H1 (cell line): ENCODE measurements at regions not wholly inside any gene's neighbourhood (a gene's known extent, or its start where the extent isn't known, plus 50 kb on each side); places are given as distances from the start of the nearest gene placed in this dataset.
"Not testable (repeated sequence)": the region's sequence is repeated elsewhere in the genome, so short reads cannot be mapped to it uniquely, and the experiment has no call there.

Experiments
- CTCF ChIA-PET: fragments of 300-600 bp; sonication (Branson Sonifier 250); formaldehyde crosslinking; loops from one replicate; lab custom pipeline; 2021; ENCODE audit not compliant: partially characterized antibody; lab: Charles Lee
- POLR2A ChIA-PET: fragments of 300-600 bp; sonication (Branson Sonifier 250); formaldehyde crosslinking; loops from one replicate; lab custom pipeline; 2021; ENCODE audit warnings: inconsistent platforms; ENCODE audit not compliant: partially characterized antibody; lab: Charles Lee
- DNase-seq, 2 experiments: peaks; one replicate each; pipeline versions ENCODE4 v3.0.0 to v3.0.0-alpha.2; 2010 to 2022; ENCODE audit warnings: low spot score in 2 of 2, low read depth in 1 of 2, mixed read lengths in 1 of 2
- FAIRE-seq: peaks from 2 replicates; lab custom pipeline; 2011; peaks lifted over from hg19 to GRCh38; lab: Jason Lieb, UNC
- H2AFZ ChIP-seq: 2 replicates; pipeline ENCODE4 v1.8.1; 2012; ENCODE audit warnings: low read length, inconsistent platforms
- H2AK5ac ChIP-seq: 2 replicates; pipeline ENCODE4 v1.6.1; 2013; ENCODE audit warnings: low read depth, low read length
- H2BK120ac ChIP-seq: replicated peaks from 2 replicates; pipeline ENCODE3; 2013; ENCODE audit warnings: low read depth, low read length, inconsistent platforms
- H2BK12ac ChIP-seq: 2 replicates; pipeline ENCODE4 v1.6.1; 2013; ENCODE audit warnings: low read depth, low read length
- H2BK15ac ChIP-seq: 2 replicates; pipeline ENCODE4 v1.6.1; 2013; ENCODE audit warnings: low read length
- H2BK20ac ChIP-seq: 2 replicates; pipeline ENCODE4 v1.6.1; 2013; ENCODE audit warnings: low read length
- H2BK5ac ChIP-seq: 2 replicates; pipeline ENCODE4 v1.6.1; 2013; ENCODE audit warnings: low read depth, low read length
- H3K14ac ChIP-seq: 2 replicates; pipeline ENCODE4 v1.6.1; 2013; ENCODE audit warnings: inconsistent platforms; ENCODE audit not compliant: insufficient read length
- H3K18ac ChIP-seq: 2 replicates; pipeline ENCODE4 v1.6.1; 2013; ENCODE audit warnings: low read length; ENCODE audit errors: extremely low read depth
- H3K23ac ChIP-seq: 2 replicates; pipeline ENCODE4 v1.6.1; 2013; ENCODE audit warnings: inconsistent platforms; ENCODE audit not compliant: insufficient read length
- H3K23me2 ChIP-seq: 2 replicates; pipeline ENCODE4 v1.6.1; 2013; ENCODE audit warnings: low read depth, low read length
- H3K27ac ChIP-seq: 2 replicates; pipeline ENCODE4 v1.6.1; 2011; ENCODE audit warnings: low read depth, low read length, inconsistent platforms
- H3K27me3 ChIP-seq, 4 experiments: replicated peaks in 1 of 4; 1 replicate in 1 of 4; 2 replicates in 3 of 4; pipeline versions ENCODE4 v1.6.1 to v1.8.1; 2011 to 2013; ENCODE audit warnings: low read length in 3 of 4, mild to moderate bottlenecking in 3 of 4, inconsistent platforms in 2 of 4, mixed read lengths in 2 of 4, moderate library complexity in 1 of 4; ENCODE audit not compliant: control insufficient read depth in 3 of 4, insufficient read depth in 3 of 4; ENCODE audit errors: extremely low read depth in 1 of 4
- H3K36me3 ChIP-seq, 4 experiments: 2 replicates each; pipeline versions ENCODE4 v1.6.1 to v1.8.1; 2011 to 2013; ENCODE audit warnings: mild to moderate bottlenecking in 4 of 4, low read length in 3 of 4, moderate library complexity in 2 of 4, control low read depth in 1 of 4, inconsistent platforms in 1 of 4; ENCODE audit not compliant: insufficient read depth in 4 of 4, control insufficient read depth in 2 of 4
- H3K4ac ChIP-seq: replicated peaks from 2 replicates; pipeline ENCODE3; 2013; ENCODE audit warnings: low read length, low read depth, mixed read lengths, inconsistent platforms; ENCODE audit not compliant: insufficient read length
- H3K4me1 ChIP-seq, 4 experiments: replicated peaks in 1 of 4; 1 replicate in 1 of 4; 2 replicates in 3 of 4; pipeline versions ENCODE4 v1.6.1 to v1.8.1; 2011 to 2013; ENCODE audit warnings: low read length in 3 of 4, inconsistent platforms in 2 of 4, mixed read lengths in 1 of 4; ENCODE audit not compliant: insufficient read depth in 4 of 4, control insufficient read depth in 3 of 4
- H3K4me2 ChIP-seq, 2 experiments: 2 replicates each; pipeline versions ENCODE4 v1.6.1 to v1.8.1; 2011 to 2013; ENCODE audit warnings: low read depth in 2 of 2, low read length in 2 of 2, control low read depth in 1 of 2, inconsistent platforms in 1 of 2, mild to moderate bottlenecking in 1 of 2; ENCODE audit not compliant: insufficient read depth in 1 of 2
- H3K4me3 ChIP-seq, 4 experiments: fragments of 200-600, 300-600 bp in 1 of 4; sonication (generic), shearing (Covaris generic), sonication (Bioruptor Twin) in 1 of 4; 2 replicates each; pipeline versions ENCODE4 v1.5.1 to v1.8.1; 2011 to 2016; ENCODE audit warnings: low read length in 4 of 4, low read depth in 3 of 4, control low read depth in 2 of 4, inconsistent platforms in 2 of 4, mild to moderate bottlenecking in 2 of 4, mixed read lengths in 1 of 4, moderate library complexity in 1 of 4; ENCODE audit not compliant: insufficient read depth in 2 of 4; ENCODE audit errors: extremely low read depth in 1 of 4
- H3K56ac ChIP-seq: replicated peaks from 2 replicates; pipeline ENCODE3; 2013; ENCODE audit warnings: low read depth, mild to moderate bottlenecking, mixed read lengths, low read length, inconsistent platforms; ENCODE audit not compliant: insufficient read length
- H3K79me1 ChIP-seq: 2 replicates; pipeline ENCODE4 v1.6.1; 2013; ENCODE audit warnings: low read depth, low read length, control low read depth
- H3K79me2 ChIP-seq, 2 experiments: 2 replicates each; pipeline versions ENCODE4 v1.6.1 to v1.8.1; 2012 to 2013; ENCODE audit warnings: low read length in 2 of 2, mild to moderate bottlenecking in 2 of 2, inconsistent platforms in 1 of 2; ENCODE audit not compliant: insufficient read depth in 2 of 2, control insufficient read depth in 1 of 2
- H3K9ac ChIP-seq, 4 experiments: replicated peaks in 1 of 4; 1 replicate in 1 of 4; 2 replicates in 3 of 4; pipeline versions ENCODE4 v1.6.1 to v1.8.1; 2011 to 2013; ENCODE audit warnings: low read depth in 3 of 4, low read length in 3 of 4, control low read depth in 2 of 4, mild to moderate bottlenecking in 2 of 4, moderate library complexity in 2 of 4, inconsistent platforms in 1 of 4; ENCODE audit errors: extremely low read depth in 1 of 4
- H3K9me3 ChIP-seq, 2 experiments: 2 replicates each; pipeline versions ENCODE4 v1.6.1 to v1.8.1; 2012 to 2013; ENCODE audit warnings: mild to moderate bottlenecking in 2 of 2, moderate library complexity in 2 of 2, control low read depth in 1 of 2, inconsistent platforms in 1 of 2, low read depth in 1 of 2, low read length in 1 of 2, mixed read lengths in 1 of 2; ENCODE audit not compliant: insufficient read depth in 2 of 2
- H4K20me1 ChIP-seq, 2 experiments: replicated peaks in 1 of 2; 2 replicates each; pipeline versions ENCODE3 to v1.8.1; 2011 to 2013; ENCODE audit warnings: inconsistent platforms in 2 of 2, low read length in 2 of 2, mild to moderate bottlenecking in 1 of 2; ENCODE audit not compliant: insufficient read depth in 2 of 2, control insufficient read depth in 1 of 2
- H4K5ac ChIP-seq: 2 replicates; pipeline ENCODE4 v1.6.1; 2013; ENCODE audit warnings: low read length, low read depth, mixed read lengths, inconsistent platforms; ENCODE audit not compliant: insufficient read length
- H4K8ac ChIP-seq: 2 replicates; pipeline ENCODE4 v1.8.0; 2013; ENCODE audit warnings: mild to moderate bottlenecking, moderate library complexity, low read length, inconsistent platforms; ENCODE audit not compliant: insufficient read depth; ENCODE audit errors: extremely low read depth
- H4K91ac ChIP-seq: replicated peaks from 2 replicates; pipeline ENCODE3; 2013; ENCODE audit warnings: low read length, mixed read lengths, inconsistent platforms; ENCODE audit not compliant: insufficient read length
- WGBS, 2 experiments: shearing (Covaris generic) in 1 of 2; methylation state at CpG; one replicate each; pipeline versions ENCODE4 v1.1.6 to v1.1.7; 2013 to 2015; ENCODE audit warnings: low lambda C conversion rate in 2 of 2, mixed read lengths in 2 of 2, inconsistent platforms in 1 of 2, low coverage in 1 of 2, missing lambda C conversion rate in 1 of 2; ENCODE audit not compliant: insufficient replicate concordance in 2 of 2, insufficient coverage in 1 of 2, insufficient read length in 1 of 2; ENCODE audit errors: extremely low coverage in 1 of 2, missing lambda C conversion rate in 1 of 2; 5-methylcytosine and 5-hydroxymethylcytosine counted together

DNA sequence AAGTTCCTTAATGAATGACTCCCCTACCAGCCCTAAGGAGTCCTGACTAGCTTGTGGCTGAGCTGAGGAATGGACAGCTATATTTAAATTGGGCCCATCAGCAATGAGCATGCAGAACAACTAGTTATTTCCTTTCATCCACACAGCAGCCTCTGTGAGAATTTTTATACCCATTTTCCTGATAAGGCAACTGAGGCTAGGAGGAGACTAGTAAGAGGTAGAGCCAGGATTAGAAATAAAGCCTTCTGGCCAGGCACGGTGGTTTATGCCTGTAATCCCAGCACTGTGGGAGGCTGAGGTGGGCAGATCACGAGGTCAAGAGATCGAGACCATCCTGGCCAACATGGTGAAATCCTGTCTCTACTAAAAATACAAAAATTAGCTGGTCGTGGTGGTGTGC lies 55.9 kb upstream of the CYRIA start:
- H2BK15ac ChIP-seq, H3K14ac ChIP-seq, H3K4me2 ChIP-seq, H3K27me3 ChIP-seq, H3K4ac ChIP-seq, H4K20me1 ChIP-seq, H2BK20ac ChIP-seq, H3K18ac ChIP-seq, H2BK120ac ChIP-seq, POLR2A ChIA-PET, H3K9ac ChIP-seq, H4K5ac ChIP-seq, H4K91ac ChIP-seq, H3K4me3 ChIP-seq, H3K36me3 ChIP-seq, H2BK12ac ChIP-seq, H2BK5ac ChIP-seq, H2AK5ac ChIP-seq, H4K8ac ChIP-seq, H2AFZ ChIP-seq, H3K79me2 ChIP-seq, H3K23ac ChIP-seq, H3K4me1 ChIP-seq, H3K79me1 ChIP-seq, H3K23me2 ChIP-seq, H3K9me3 ChIP-seq, FAIRE-seq, H3K56ac ChIP-seq, DNase-seq, H3K27ac ChIP-seq: not testable (repeated sequence)
- WGBS, 2 experiments: 96% methylated on average over 4 of the region's 4 CpGs; no CpG with 5 or more reads in 1 of the 2 experiments
- CTCF ChIA-PET: interaction anchor here (0.8 to 4.2 kb wide), 9 partner anchors 16 to 151 kb away, joined by 3 to 28 read pairs (median 5); no protein-coding TSS in a partner anchor

DNA sequence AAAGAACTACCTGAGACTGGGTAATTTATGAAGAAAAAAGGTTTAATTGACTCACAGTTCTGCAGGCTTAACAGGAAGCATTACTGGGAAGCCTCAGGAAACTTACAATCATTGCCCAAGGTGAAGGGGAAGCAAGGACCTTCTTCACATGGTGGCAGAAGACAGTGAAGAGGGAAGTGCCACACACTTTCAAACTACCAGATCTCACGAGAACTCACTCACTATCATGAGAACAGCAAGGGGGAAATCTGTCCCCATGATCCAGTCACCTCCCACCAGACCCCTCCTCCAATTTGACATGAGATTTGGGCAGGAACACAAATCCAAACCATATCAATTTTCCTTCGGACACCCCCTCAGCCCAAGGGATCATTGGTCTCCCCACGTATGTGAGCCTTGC lies 55.1 kb upstream of the CYRIA start:
- not testable (repeated sequence) for FAIRE-seq

More for the DNA sequence above, 55.1 kb upstream of the CYRIA start:
- H3K27me3 ChIP-seq, H4K8ac ChIP-seq, H3K18ac ChIP-seq, H3K4ac ChIP-seq, H3K4me1 ChIP-seq, H2AFZ ChIP-seq, H3K4me2 ChIP-seq, H2BK120ac ChIP-seq, H3K9ac ChIP-seq, H2BK20ac ChIP-seq, H3K79me2 ChIP-seq, H3K79me1 ChIP-seq, H2BK5ac ChIP-seq, H3K23ac ChIP-seq, H3K9me3 ChIP-seq, H2BK12ac ChIP-seq, H3K27ac ChIP-seq, H4K91ac ChIP-seq, H2AK5ac ChIP-seq, H3K14ac ChIP-seq, H3K23me2 ChIP-seq, H3K4me3 ChIP-seq, POLR2A ChIA-PET, H2BK15ac ChIP-seq, DNase-seq, H3K56ac ChIP-seq, H3K36me3 ChIP-seq, H4K20me1 ChIP-seq, H4K5ac ChIP-seq: not testable (repeated sequence)
- CTCF ChIA-PET: interaction anchor here (0.8 to 4.2 kb wide), 6 partner anchors 21 to 117 kb away, joined by 3 to 28 read pairs (median 6); no protein-coding TSS in a partner anchor
- whole genome bisulfite sequencing, 2 experiments: 87% methylated on average over 3 of the region's 3 CpGs; no CpG with 5 or more reads in 1 of the 2 experiments
